ENCODE measurements at regions not wholly inside any gene's neighbourhood (a gene's known extent, or its start where the extent isn't known, plus 50 kb on each side); places are given as distances from the start of the nearest gene placed in this dataset.

GRCh38 chr2:18980786-18981430 lies 377.5 kb downstream of the OSR1 start:
- no peak for TF ChIP-seq CTCF (IDR thresholded peaks at IDR 0.05; ENCODE audit: insufficient read depth, low read length)
- no peak for TF ChIP-seq POLR2AphosphoS5 (IDR thresholded peaks at IDR 0.05; ENCODE audit: low read depth)
